K562 (cell line): ENCODE measurements at regions not wholly inside any gene's neighbourhood (a gene's known extent, or its start where the extent isn't known, plus 50 kb on each side); places are given as distances from the start of the nearest gene placed in this dataset.

Experiments used
- ATAC-seq: fragments of 200-7000 bp; cut with Tn5 transposase; 3 replicates; pipeline ENCODE4 v1.9.1; 2020; ENCODE audit warnings: moderate library complexity
- BruUV-seq: library from RNA; stranded (reverse); fragments of 400-500 nt; replicated peaks from 2 replicates; lab custom pipeline; 2021; lab: Mats Ljungman, UMichigan
- CTCF ChIA-PET: fragments of 300-600 bp; formaldehyde crosslinking; extraction: SDS; loops from one replicate; lab custom pipeline; 2021; ENCODE audit warnings: low intra/inter-chr PET ratio; lab: Yijun Ruan, JAX
- POLR2A ChIA-PET: fragments of 300-600, 350-650 bp; sonication (Branson Sonifier 250); formaldehyde crosslinking; extraction: SDS; loops from one replicate; lab custom pipeline; 2021; ENCODE audit warnings: antibody characterized with exemption, inconsistent platforms; lab: Yijun Ruan, JAX
- DNase-seq, 4 experiments: peaks; one replicate each; pipeline versions ENCODE4 v3.0.0 to v3.0.0-alpha.2; 2011 to 2018; ENCODE audit warnings: low spot score in 3 of 4, mixed read lengths in 3 of 4; ENCODE audit errors: extremely low read depth in 1 of 4
- FAIRE-seq: peaks from 2 replicates; lab custom pipeline; 2011; peaks lifted over from hg19 to GRCh38; lab: Jason Lieb, UNC
- H2AFZ ChIP-seq: 2 replicates; pipeline ENCODE4 v1.6.0; 2011; ENCODE audit warnings: low read depth, low read length, control low read depth, inconsistent platforms
- H3K27ac ChIP-seq: fragments of 200-600 bp; 3 replicates; pipeline ENCODE4 v1.8.0; 2011; ENCODE audit warnings: low read depth, mild to moderate bottlenecking, control low read depth, inconsistent platforms, low read length, moderate library complexity, mixed read lengths; ENCODE audit errors: extremely low read depth
- H3K27me3 ChIP-seq, 2 experiments: fragments of 300-600 bp in 1 of 2; 2 replicates in 1 of 2; 3 replicates in 1 of 2; pipeline versions ENCODE4 v1.6.0 to v1.8.0; 2011; ENCODE audit warnings: inconsistent platforms in 2 of 2, low read length in 2 of 2, mild to moderate bottlenecking in 1 of 2, mixed read lengths in 1 of 2, moderate library complexity in 1 of 2; ENCODE audit not compliant: control insufficient read depth in 2 of 2, insufficient read depth in 2 of 2
- H3K36me3 ChIP-seq: fragments of 300-600 bp; 3 replicates; pipeline ENCODE4 v1.8.0; 2011; ENCODE audit warnings: mild to moderate bottlenecking, low read length, inconsistent platforms; ENCODE audit not compliant: control insufficient read depth, insufficient read depth
- H3K4me1 ChIP-seq, 2 experiments: fragments of 200-600 bp in 1 of 2; replicated peaks in 1 of 2; 2 replicates in 1 of 2; 3 replicates in 1 of 2; pipeline versions ENCODE4 v1.5.1 to v1.8.0; 2011; ENCODE audit warnings: inconsistent platforms in 2 of 2, low read length in 2 of 2, mild to moderate bottlenecking in 1 of 2, mixed read lengths in 1 of 2, moderate library complexity in 1 of 2; ENCODE audit not compliant: control insufficient read depth in 2 of 2, insufficient read depth in 2 of 2
- H3K4me2 ChIP-seq: 2 replicates; pipeline ENCODE4 v1.6.1; 2011; ENCODE audit warnings: low read length, control low read depth, inconsistent platforms, mixed read lengths; ENCODE audit not compliant: insufficient read depth
- H3K4me3 ChIP-seq: fragments of 200-600 bp; sonication (generic), shearing (Covaris generic); 2 replicates; pipeline ENCODE4 v1.5.1; 2016; ENCODE audit warnings: control low read depth, inconsistent platforms
- H3K79me2 ChIP-seq: fragments of 200-600 bp; 3 replicates; pipeline ENCODE4 v1.8.0; 2011; ENCODE audit warnings: low read length, inconsistent platforms; ENCODE audit not compliant: control insufficient read depth, insufficient read depth
- H3K9ac ChIP-seq, 2 experiments: 2 replicates each; pipeline versions ENCODE4 v1.6.0 to v1.6.1; 2011; ENCODE audit warnings: low read depth in 2 of 2, low read length in 2 of 2, control low read depth in 1 of 2, inconsistent platforms in 1 of 2, mild to moderate bottlenecking in 1 of 2, mixed read lengths in 1 of 2; ENCODE audit not compliant: insufficient read depth in 1 of 2
- H3K9me1 ChIP-seq: one replicate; pipeline ENCODE4 v1.6.0; 2011; ENCODE audit warnings: inconsistent platforms, mild to moderate bottlenecking, low read length, moderate library complexity; ENCODE audit not compliant: control insufficient read depth, insufficient read depth
- H3K9me3 ChIP-seq: replicated peaks from 2 replicates; pipeline ENCODE4 v1.5.1; 2011; ENCODE audit warnings: low read depth, low read length, inconsistent platforms; ENCODE audit not compliant: control insufficient read depth, insufficient read depth
- H4K20me1 ChIP-seq: replicated peaks from 2 replicates; pipeline ENCODE4 v1.6.1; 2011; ENCODE audit warnings: low read length, inconsistent platforms, mixed read lengths; ENCODE audit not compliant: control insufficient read depth, insufficient read depth
- CHD4 ChIP-seq: fragments of 200-600 bp; sonication (generic); IDR thresholded peaks from 3 replicates; pipeline ENCODE4 v1.6.1; 2012; ENCODE audit warnings: low read depth, mild to moderate bottlenecking, mixed read lengths, low read length, inconsistent platforms; ENCODE audit not compliant: insufficient read depth, insufficient replicate concordance, poor library complexity, severe bottlenecking
- CREBBP ChIP-seq: IDR thresholded peaks from one replicate; pipeline ENCODE4 v1.6.1; 2012; ENCODE audit warnings: low read depth, mild to moderate bottlenecking, control low read depth, inconsistent platforms, low read length
- HEY1 ChIP-seq: fragments of 250-450 bp; sonication (Bioruptor Pico); IDR thresholded peaks from 2 replicates; pipeline ENCODE4 v1.5.0; 2020; ENCODE audit warnings: mild to moderate bottlenecking, moderate library complexity, borderline replicate concordance
- KAT2B ChIP-seq: IDR thresholded peaks from one replicate; pipeline ENCODE4 v1.6.1; 2012; ENCODE audit warnings: low read depth, mild to moderate bottlenecking, control low read depth, inconsistent platforms, low read length, moderate library complexity
- NEUROD1 ChIP-seq: fragments of 150-350 bp; IDR thresholded peaks from 2 replicates; pipeline ENCODE4 v1.6.1; 2014; ENCODE audit warnings: borderline replicate concordance, low read length, low read depth; ENCODE audit not compliant: partially characterized antibody
- RBM39 ChIP-seq: fragments of 200-400 bp; formaldehyde crosslinking; optimal IDR thresholded peaks from 2 replicates; pipeline ENCODE3; 2018; ENCODE audit warnings: low read depth, low read length
- RFX5 ChIP-seq: IDR thresholded peaks from 2 replicates; pipeline ENCODE4 v1.6.1; 2011; ENCODE audit warnings: low read depth, mild to moderate bottlenecking, improper control_type of control experiment, low read length
- WGBS: fragments of 100-300 bp; shearing (Covaris generic); methylation state at CpG from one replicate; pipeline ENCODE4 v1.1.6; 2016; ENCODE audit warnings: low coverage, mixed read lengths; ENCODE audit not compliant: insufficient coverage; ENCODE audit errors: missing lambda C conversion rate; 5-methylcytosine and 5-hydroxymethylcytosine counted together
- in situ Hi-C: fragments of 300-500 bp; cut with MboI; formaldehyde crosslinking; loops from 4 replicates; pipeline ENCODE4 v1.15.0; 2018; ENCODE audit warnings: inconsistent platforms, mixed read lengths
- intact Hi-C: fragments of 100-400 bp; cut with micrococcal nuclease; formaldehyde crosslinking; loops from 2 replicates; pipeline ENCODE4 v1.14.2; 2022

DNA sequence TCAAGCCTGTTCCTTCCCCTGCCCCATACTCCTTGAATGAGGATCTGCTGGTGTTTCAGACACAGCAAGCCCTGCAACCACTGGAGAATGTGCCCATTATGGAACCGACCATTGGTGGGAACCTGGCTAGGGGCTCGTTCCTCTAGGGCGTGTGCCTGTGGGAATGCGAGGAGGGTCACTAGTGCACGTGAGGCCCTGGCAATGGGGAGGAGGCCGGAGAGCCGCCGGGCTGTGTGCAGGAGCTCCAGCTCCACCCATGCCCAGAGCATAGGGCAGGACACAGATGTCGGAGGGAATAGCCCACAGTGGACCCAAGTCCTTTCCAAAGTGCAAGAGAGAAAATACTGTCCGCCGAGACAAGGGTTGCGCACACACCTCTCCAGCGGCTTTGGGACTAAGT is 99.3 kb downstream of the ERMARD start:
- intact Hi-C loops (no loop called here), in situ Hi-C loops (no loop called here)
- no peaks in the 10 kb centered on the region; the same call in 1 of the 2 replicates for H3K9me3 ChIP-seq
- H2AFZ ChIP-seq = no peak overlapping the region
- no peak overlapping the region for H3K4me3 ChIP-seq
- H3K36me3 ChIP-seq = no peaks in the 10 kb centered on the region
- no peak for FAIRE-seq
- H3K79me2 ChIP-seq = no peaks in the 10 kb centered on the region
- H3K27me3 ChIP-seq = peaks cover 39 to 79% of the 10 kb centered on the region in 2 experiments; a peak in 4 of 5 replicates
- no peak overlapping the region for H3K27ac ChIP-seq
- DNase-seq = no peak
- H3K9me1 ChIP-seq = no peaks in the 10 kb centered on the region
- ATAC-seq = no peak
- peaks cover 0 to 8% of the 10 kb centered on the region in 2 experiments; a peak in 2 of 5 replicates for H3K4me1 ChIP-seq
- H3K4me2 ChIP-seq = no peak overlapping the region
- CTCF ChIA-PET = no interaction called here
- no peaks in the 10 kb centered on the region; the same call in none of the 2 replicates for H4K20me1 ChIP-seq
- 4% methylated on average over 13 of the region's 13 CpGs for WGBS
- TF ChIP-seq RFX5 = no peak
- no peak for TF ChIP-seq KAT2B
- no peak for TF ChIP-seq CHD4
- TF ChIP-seq RBM39 = no peak
- TF ChIP-seq HEY1 (CRISPR knock-in tag) = no peak
- TF ChIP-seq CREBBP = no peak
- no peak for TF ChIP-seq NEUROD1
- TF ChIP-seq, all 486 proteins: peak for 0
- POLR2A ChIA-PET = no interaction called here
- H3K9ac ChIP-seq = no peak overlapping the region
- BruUV-seq = no TSS peak
